IMR-90 (cell line): ENCODE measurements at regions not wholly inside any gene's neighbourhood (a gene's known extent, or its start where the extent isn't known, plus 50 kb on each side); places are given as distances from the start of the nearest gene placed in this dataset.

ENCODE experiments used
- ATAC-seq: fragments of 200-7000 bp; cut with Tn5 transposase; 2 replicates; pipeline ENCODE4 v1.9.1; 2020; ENCODE audit warnings: low read depth, mild to moderate bottlenecking, moderate library complexity
- BruUV-seq: library from RNA; stranded (reverse); fragments of 400-500 nt; replicated peaks from 2 replicates; lab custom pipeline; 2021; lab: Mats Ljungman, UMichigan
- CTCF ChIA-PET: fragments of 300-600 bp; formaldehyde crosslinking; extraction: SDS; loops from one replicate; lab custom pipeline; 2021; ENCODE audit warnings: antibody characterized with exemption; lab: Yijun Ruan, JAX
- POLR2A ChIA-PET: fragments of 300-600 bp; sonication (Branson Sonifier 250); formaldehyde crosslinking; loops from one replicate; lab custom pipeline; 2022; ENCODE audit warnings: antibody characterized with exemption; ENCODE audit not compliant: unreplicated experiment; lab: Charles Lee
- DNase-seq: peaks from one replicate; pipeline ENCODE4 v3.0.0; 2013
- H2AFZ ChIP-seq: replicated peaks from 2 replicates; pipeline ENCODE3; 2013; ENCODE audit warnings: low read length, mild to moderate bottlenecking; ENCODE audit not compliant: poor library complexity
- H2AK5ac ChIP-seq: 2 replicates; pipeline ENCODE4 v1.6.1; 2013; ENCODE audit warnings: low read depth, low read length, inconsistent platforms
- H2AK9ac ChIP-seq: replicated peaks from 2 replicates; pipeline ENCODE3; 2013; ENCODE audit warnings: mild to moderate bottlenecking, low read depth, low read length, moderate library complexity; ENCODE audit not compliant: poor library complexity
- H2BK120ac ChIP-seq: 2 replicates; pipeline ENCODE4 v1.6.1; 2013; ENCODE audit warnings: low read depth, low read length, inconsistent platforms
- H2BK15ac ChIP-seq: 3 replicates; pipeline ENCODE4 v1.6.1; 2013; ENCODE audit warnings: low read depth, low read length, inconsistent platforms
- H2BK20ac ChIP-seq: 2 replicates; pipeline ENCODE4 v1.6.1; 2013; ENCODE audit warnings: low read depth, mild to moderate bottlenecking, inconsistent platforms, low read length, moderate library complexity
- H2BK5ac ChIP-seq: 2 replicates; pipeline ENCODE4 v1.6.1; 2013; ENCODE audit warnings: mild to moderate bottlenecking, low read depth, low read length, inconsistent platforms; ENCODE audit not compliant: poor library complexity, severe bottlenecking
- H3K14ac ChIP-seq: replicated peaks from 2 replicates; pipeline ENCODE4 v1.6.1; 2013; ENCODE audit warnings: low read depth, low read length, inconsistent platforms
- H3K18ac ChIP-seq: 2 replicates; pipeline ENCODE4 v1.6.1; 2013; ENCODE audit warnings: low read depth, low read length, control low read depth
- H3K23ac ChIP-seq: 2 replicates; pipeline ENCODE4 v1.6.1; 2013; ENCODE audit warnings: low read depth, low read length, inconsistent platforms
- H3K27ac ChIP-seq: 2 replicates; pipeline ENCODE4 v1.5.1; 2013; ENCODE audit warnings: mild to moderate bottlenecking, control low read depth, low read length; ENCODE audit not compliant: insufficient read depth
- H3K27me3 ChIP-seq: 2 replicates; pipeline ENCODE4 v1.6.1; 2013; ENCODE audit warnings: low read length; ENCODE audit not compliant: control insufficient read depth, insufficient read depth
- H3K36me3 ChIP-seq: 2 replicates; pipeline ENCODE4 v1.6.1; 2013; ENCODE audit warnings: low read length, mixed read lengths; ENCODE audit not compliant: control insufficient read depth, insufficient read depth
- H3K4ac ChIP-seq: 2 replicates; pipeline ENCODE4 v1.6.1; 2013; ENCODE audit warnings: low read depth, low read length, inconsistent platforms
- H3K4me1 ChIP-seq: 2 replicates; pipeline ENCODE4 v1.6.1; 2013; ENCODE audit warnings: low read length, mixed read lengths; ENCODE audit not compliant: control insufficient read depth, insufficient read depth
- H3K4me2 ChIP-seq: 2 replicates; pipeline ENCODE4 v1.6.1; 2013; ENCODE audit warnings: low read depth, mild to moderate bottlenecking, control low read depth, low read length, moderate library complexity
- H3K4me3 ChIP-seq: 2 replicates; pipeline ENCODE4 v1.5.1; 2013; ENCODE audit warnings: low read depth, mild to moderate bottlenecking, control low read depth, low read length, moderate library complexity; ENCODE audit not compliant: insufficient read depth
- H3K56ac ChIP-seq: 2 replicates; pipeline ENCODE4 v1.6.1; 2013; ENCODE audit warnings: low read length, inconsistent platforms; ENCODE audit not compliant: insufficient read depth; ENCODE audit errors: extremely low read depth
- H3K79me1 ChIP-seq, 2 experiments: 2 replicates each; pipeline ENCODE4 v1.6.1; 2013; ENCODE audit warnings: low read length in 2 of 2, inconsistent platforms in 1 of 2, low read depth in 1 of 2
- H3K9ac ChIP-seq: 2 replicates; pipeline ENCODE4 v1.6.1; 2013; ENCODE audit warnings: low read depth, low read length, control low read depth
- H3K9me1 ChIP-seq: 2 replicates; pipeline ENCODE4 v1.6.1; 2013; ENCODE audit warnings: low read length, inconsistent platforms; ENCODE audit not compliant: insufficient read depth
- H3K9me3 ChIP-seq: 2 replicates; pipeline ENCODE4 v1.6.1; 2013; ENCODE audit warnings: low read length; ENCODE audit not compliant: control insufficient read depth, insufficient read depth
- H4K20me1 ChIP-seq: 2 replicates; pipeline ENCODE4 v1.6.1; 2013; ENCODE audit warnings: low read length, inconsistent platforms; ENCODE audit not compliant: insufficient read depth
- H4K5ac ChIP-seq: 2 replicates; pipeline ENCODE4 v1.6.1; 2013; ENCODE audit warnings: mild to moderate bottlenecking, low read depth, low read length, control low read depth
- H4K8ac ChIP-seq, 2 experiments: 2 replicates each; pipeline ENCODE4 v1.6.1; 2013; ENCODE audit warnings: low read depth in 2 of 2, low read length in 2 of 2, control low read depth in 1 of 2, inconsistent platforms in 1 of 2
- H4K91ac ChIP-seq: 2 replicates; pipeline ENCODE4 v1.6.1; 2013; ENCODE audit warnings: low read depth, low read length, inconsistent platforms; ENCODE audit not compliant: insufficient read depth
- BHLHE40 ChIP-seq: fragments of 150-350 bp; IDR thresholded peaks from 2 replicates; pipeline ENCODE4 v1.6.1; 2016; ENCODE audit warnings: mild to moderate bottlenecking, low read depth, low read length
- CEBPB ChIP-seq: IDR thresholded peaks from 2 replicates; pipeline ENCODE4 v1.6.1; 2012; ENCODE audit warnings: low read depth, low read length, improper control_type of control experiment
- CHD1 ChIP-seq: IDR thresholded peaks from 2 replicates; pipeline ENCODE4 v1.6.1; 2012; ENCODE audit warnings: low read depth, low read length, improper control_type of control experiment
- CTCF ChIP-seq: conservative IDR thresholded peaks from 2 replicates; pipeline ENCODE4 v1.5.1; 2012; ENCODE audit warnings: mild to moderate bottlenecking, low read depth, low read length, improper control_type of control experiment
- ELK1 ChIP-seq: fragments of 150-350 bp; IDR thresholded peaks from 2 replicates; pipeline ENCODE4 v1.6.1; 2016; ENCODE audit warnings: low read depth, mild to moderate bottlenecking, low read length, moderate library complexity, borderline replicate concordance
- FOS ChIP-seq: fragments of 150-350 bp; IDR thresholded peaks from 2 replicates; pipeline ENCODE4 v1.6.1; 2016; ENCODE audit warnings: low read depth, low read length
- MAFK ChIP-seq: IDR thresholded peaks from 2 replicates; pipeline ENCODE4 v1.6.1; 2012; ENCODE audit warnings: low read depth, low read length, improper control_type of control experiment
- MXI1 ChIP-seq: IDR thresholded peaks from 2 replicates; pipeline ENCODE4 v1.6.1; 2012; ENCODE audit warnings: low read depth, mild to moderate bottlenecking, low read length, moderate library complexity, borderline replicate concordance
- NFE2L2 ChIP-seq: fragments of 150-350 bp; IDR thresholded peaks from 2 replicates; pipeline ENCODE4 v1.6.1; 2016; ENCODE audit warnings: low read depth, mild to moderate bottlenecking, low read length
- POLR2A ChIP-seq: IDR thresholded peaks from 2 replicates; pipeline ENCODE4 v1.6.1; 2012; ENCODE audit warnings: mild to moderate bottlenecking, low read depth, low read length
- RAD21 ChIP-seq: IDR thresholded peaks from 2 replicates; pipeline ENCODE4 v1.6.1; 2012; ENCODE audit warnings: low read length, improper control_type of control experiment
- RCOR1 ChIP-seq: IDR thresholded peaks from 2 replicates; pipeline ENCODE4 v1.6.1; 2012; ENCODE audit warnings: mild to moderate bottlenecking, low read length, improper control_type of control experiment; ENCODE audit not compliant: insufficient replicate concordance
- RFX5 ChIP-seq: IDR thresholded peaks from 2 replicates; pipeline ENCODE4 v1.8.0; 2012; ENCODE audit warnings: low read depth, mild to moderate bottlenecking, low read length, moderate library complexity
- SMC3 ChIP-seq: fragments of 150-350 bp; IDR thresholded peaks from 2 replicates; pipeline ENCODE4 v1.6.1; 2016; ENCODE audit warnings: low read depth, mild to moderate bottlenecking, antibody characterized with exemption, low read length, moderate library complexity
- USF2 ChIP-seq: fragments of 150-350 bp; IDR thresholded peaks from 2 replicates; pipeline ENCODE4 v1.6.1; 2017; ENCODE audit warnings: mild to moderate bottlenecking, antibody characterized with exemption, low read length, low read depth
- WGBS, 2 experiments: methylation state at CpG; one replicate each; pipeline versions ENCODE4 v1.1.5 to v1.1.7; 2013; ENCODE audit warnings: missing lambda C conversion rate in 2 of 2; ENCODE audit not compliant: insufficient read length in 1 of 2; ENCODE audit errors: extremely low coverage in 2 of 2; 5-methylcytosine and 5-hydroxymethylcytosine counted together
- dilution Hi-C: fragments of 300-500 bp; cut with HindIII; formaldehyde crosslinking; loops from one replicate; pipeline ENCODE4 v1.14.3; 2018; ENCODE audit warnings: low sequenced_read_pairs; ENCODE audit not compliant: unreplicated experiment
- in situ Hi-C: fragments of 300-500 bp; cut with MboI; formaldehyde crosslinking; loops from 3 replicates; pipeline ENCODE4 v1.14.3; 2019; ENCODE audit warnings: low sequenced_read_pairs, inconsistent platforms, mixed read lengths
- intact Hi-C: fragments of 100-400 bp; cut with micrococcal nuclease; formaldehyde crosslinking; loops from 2 replicates; pipeline ENCODE4 v1.10.0; 2022

- H4K20me1 ChIP-seq = no peaks in the 10 kb centered on the region
Measured at GRCh38 chr5:29379619-29380018, 1813.9 kb upstream of the CDH6 start.

More at GRCh38 chr5:29379619-29380018, 1813.9 kb upstream of the CDH6 start:
- H4K5ac ChIP-seq = no peak overlapping the region
- no peak overlapping the region for H2BK120ac ChIP-seq
- no peak overlapping the region for H4K8ac ChIP-seq
- H3K9ac ChIP-seq = no peak overlapping the region
- no peak overlapping the region for H3K23ac ChIP-seq
- H3K9me3 ChIP-seq = no peaks in the 10 kb centered on the region
- H2BK20ac ChIP-seq = no peak overlapping the region
- no TSS peak for BruUV-seq
- ChIA-PET CTCF (no interaction called here), POLR2A (no interaction called here)
- no peak overlapping the region for H3K4ac ChIP-seq
- dilution Hi-C loops (no loop called here), in situ Hi-C loops (no loop called here), intact Hi-C loops (no loop called here)
- H3K4me1 ChIP-seq = no peaks in the 10 kb centered on the region
- no peak overlapping the region for H3K4me3 ChIP-seq
- no peak overlapping the region for H4K91ac ChIP-seq
- no peak overlapping the region for H2AFZ ChIP-seq
- no peak for TF ChIP-seq FOS
- no peak for TF ChIP-seq CHD1
- no peak for TF ChIP-seq NFE2L2
- TF ChIP-seq CTCF = no peak
- TF ChIP-seq RCOR1 = no peak
- no peak for TF ChIP-seq CEBPB
- TF ChIP-seq RFX5 = no peak
- no peak for TF ChIP-seq ELK1
- TF ChIP-seq RAD21 = no peak
- TF ChIP-seq MXI1 = no peak
- no peak for TF ChIP-seq MAFK
- TF ChIP-seq SMC3 = no peak
- TF ChIP-seq BHLHE40 = no peak
- no peak for TF ChIP-seq POLR2A
- no peak for TF ChIP-seq USF2
- H2BK15ac ChIP-seq = no peak overlapping the region
- no peak overlapping the region for H2AK5ac ChIP-seq
- ATAC-seq (no peak), DNase-seq (no peak)
- no peak overlapping the region for H2AK9ac ChIP-seq
- no peak overlapping the region for H3K4me2 ChIP-seq
- H3K14ac ChIP-seq = no peak overlapping the region
- H3K79me1 ChIP-seq = no peaks in the 10 kb centered on the region
- WGBS, 2 experiments = 25% methylated on average over 2 of the region's 5 CpGs; no CpG with 5 or more reads in 1 of the 2 experiments
- no peak overlapping the region for H3K56ac ChIP-seq
- no peak overlapping the region for H3K18ac ChIP-seq
- no peak overlapping the region for H3K27ac ChIP-seq
- no peaks in the 10 kb centered on the region for H3K36me3 ChIP-seq
- no peaks in the 10 kb centered on the region for H3K9me1 ChIP-seq
- H2BK5ac ChIP-seq = no peak overlapping the region
- H3K27me3 ChIP-seq = no peaks in the 10 kb centered on the region
